Stimulated activated CD4-positive, alpha-beta T cell treated with anti-CD3 and anti-CD28 coated beads, Interleukin-4, amount 100 ng/mL, for 4 hours (primary cell): ENCODE measurements at regions not wholly inside any gene's neighbourhood (a gene's known extent, or its start where the extent isn't known, plus 50 kb on each side); places are given as distances from the start of the nearest gene placed in this dataset.

Experiments used
- DNase-seq, 2 experiments: peaks; one replicate each; pipeline ENCODE4 v3.0.0-alpha.2; 2020

- no peak for DNase-seq
Observed at GRCh38 chr6:163937071-163937470, 522.6 kb downstream of the QKI start.

- DNase-seq = no peak
Observed at GRCh38 chr6:163935158-163935762, 520.7 kb downstream of the QKI start.

GRCh38 chr6:163930012-163930411, 515.5 kb downstream of the QKI start:
- no peak for DNase-seq

- no peak for DNase-seq
Observed at GRCh38 chr6:163929538-163929937, 515.0 kb downstream of the QKI start.

- no peak for DNase-seq
Observed at GRCh38 chr6:163926642-163927041, 512.1 kb downstream of the QKI start.

GRCh38 chr6:163925839-163926238, 511.3 kb downstream of the QKI start:
- DNase-seq = no peak

- DNase-seq = no peak
Observed at GRCh38 chr6:163923658-163924411, 509.3 kb downstream of the QKI start.

- DNase-seq = no peak
Observed at GRCh38 chr6:163922562-163922961, 508.0 kb downstream of the QKI start.

GRCh38 chr6:163919652-163920051, 505.1 kb downstream of the QKI start:
- no peak for DNase-seq

GRCh38 chr6:163916315-163917081, 502.0 kb downstream of the QKI start:
- no peak for DNase-seq

GRCh38 chr6:163915131-163915530, 500.6 kb downstream of the QKI start:
- DNase-seq = no peak

GRCh38 chr6:163913045-163913444, 498.5 kb downstream of the QKI start:
- DNase-seq = no peak

GRCh38 chr6:163906006-163906710, 491.6 kb downstream of the QKI start:
- no peak for DNase-seq

GRCh38 chr6:163904186-163904585, 489.7 kb downstream of the QKI start:
- DNase-seq = no peak

- DNase-seq = no peak
Observed at GRCh38 chr6:163903541-163903940, 489.0 kb downstream of the QKI start.

- no peak for DNase-seq
Observed at GRCh38 chr6:163902993-163903392, 488.5 kb downstream of the QKI start.

GRCh38 chr6:163901681-163902080, 487.2 kb downstream of the QKI start:
- no peak for DNase-seq

- no peak for DNase-seq
Observed at GRCh38 chr6:163900570-163900969, 486.1 kb downstream of the QKI start.

GRCh38 chr6:163897669-163898068, 483.2 kb downstream of the QKI start:
- DNase-seq = no peak

- DNase-seq = no peak
Observed at GRCh38 chr6:163897030-163897429, 482.5 kb downstream of the QKI start.

GRCh38 chr6:163895162-163895561, 480.6 kb downstream of the QKI start:
- no peak for DNase-seq

GRCh38 chr6:163893609-163894189, 479.2 kb downstream of the QKI start:
- no peak for DNase-seq
